IMR-90 (cell line): ENCODE measurements at regions not wholly inside any gene's neighbourhood (a gene's known extent, or its start where the extent isn't known, plus 50 kb on each side); places are given as distances from the start of the nearest gene placed in this dataset.

Experiments used
- ATAC-seq: fragments of 200-7000 bp; cut with Tn5 transposase; 2 replicates; pipeline ENCODE4 v1.9.1; 2020; ENCODE audit warnings: low read depth, mild to moderate bottlenecking, moderate library complexity
- BruUV-seq: library from RNA; stranded (reverse); fragments of 400-500 nt; replicated peaks from 2 replicates; lab custom pipeline; 2021; lab: Mats Ljungman, UMichigan
- CTCF ChIA-PET: fragments of 300-600 bp; formaldehyde crosslinking; extraction: SDS; loops from one replicate; lab custom pipeline; 2021; ENCODE audit warnings: antibody characterized with exemption; lab: Yijun Ruan, JAX
- POLR2A ChIA-PET: fragments of 300-600 bp; sonication (Branson Sonifier 250); formaldehyde crosslinking; loops from one replicate; lab custom pipeline; 2022; ENCODE audit warnings: antibody characterized with exemption; ENCODE audit not compliant: unreplicated experiment; lab: Charles Lee
- DNase-seq: peaks from one replicate; pipeline ENCODE4 v3.0.0; 2013
- H2AFZ ChIP-seq: replicated peaks from 2 replicates; pipeline ENCODE3; 2013; ENCODE audit warnings: low read length, mild to moderate bottlenecking; ENCODE audit not compliant: poor library complexity
- H2AK5ac ChIP-seq: 2 replicates; pipeline ENCODE4 v1.6.1; 2013; ENCODE audit warnings: low read depth, low read length, inconsistent platforms
- H2AK9ac ChIP-seq: replicated peaks from 2 replicates; pipeline ENCODE3; 2013; ENCODE audit warnings: mild to moderate bottlenecking, low read depth, low read length, moderate library complexity; ENCODE audit not compliant: poor library complexity
- H2BK120ac ChIP-seq: 2 replicates; pipeline ENCODE4 v1.6.1; 2013; ENCODE audit warnings: low read depth, low read length, inconsistent platforms
- H2BK15ac ChIP-seq: 3 replicates; pipeline ENCODE4 v1.6.1; 2013; ENCODE audit warnings: low read depth, low read length, inconsistent platforms
- H2BK20ac ChIP-seq: 2 replicates; pipeline ENCODE4 v1.6.1; 2013; ENCODE audit warnings: low read depth, mild to moderate bottlenecking, inconsistent platforms, low read length, moderate library complexity
- H2BK5ac ChIP-seq: 2 replicates; pipeline ENCODE4 v1.6.1; 2013; ENCODE audit warnings: mild to moderate bottlenecking, low read depth, low read length, inconsistent platforms; ENCODE audit not compliant: poor library complexity, severe bottlenecking
- H3K14ac ChIP-seq: replicated peaks from 2 replicates; pipeline ENCODE4 v1.6.1; 2013; ENCODE audit warnings: low read depth, low read length, inconsistent platforms
- H3K18ac ChIP-seq: 2 replicates; pipeline ENCODE4 v1.6.1; 2013; ENCODE audit warnings: low read depth, low read length, control low read depth
- H3K23ac ChIP-seq: 2 replicates; pipeline ENCODE4 v1.6.1; 2013; ENCODE audit warnings: low read depth, low read length, inconsistent platforms
- H3K27ac ChIP-seq: 2 replicates; pipeline ENCODE4 v1.5.1; 2013; ENCODE audit warnings: mild to moderate bottlenecking, control low read depth, low read length; ENCODE audit not compliant: insufficient read depth
- H3K27me3 ChIP-seq: 2 replicates; pipeline ENCODE4 v1.6.1; 2013; ENCODE audit warnings: low read length; ENCODE audit not compliant: control insufficient read depth, insufficient read depth
- H3K36me3 ChIP-seq: 2 replicates; pipeline ENCODE4 v1.6.1; 2013; ENCODE audit warnings: low read length, mixed read lengths; ENCODE audit not compliant: control insufficient read depth, insufficient read depth
- H3K4ac ChIP-seq: 2 replicates; pipeline ENCODE4 v1.6.1; 2013; ENCODE audit warnings: low read depth, low read length, inconsistent platforms
- H3K4me1 ChIP-seq: 2 replicates; pipeline ENCODE4 v1.6.1; 2013; ENCODE audit warnings: low read length, mixed read lengths; ENCODE audit not compliant: control insufficient read depth, insufficient read depth
- H3K4me2 ChIP-seq: 2 replicates; pipeline ENCODE4 v1.6.1; 2013; ENCODE audit warnings: low read depth, mild to moderate bottlenecking, control low read depth, low read length, moderate library complexity
- H3K4me3 ChIP-seq: 2 replicates; pipeline ENCODE4 v1.5.1; 2013; ENCODE audit warnings: low read depth, mild to moderate bottlenecking, control low read depth, low read length, moderate library complexity; ENCODE audit not compliant: insufficient read depth
- H3K56ac ChIP-seq: 2 replicates; pipeline ENCODE4 v1.6.1; 2013; ENCODE audit warnings: low read length, inconsistent platforms; ENCODE audit not compliant: insufficient read depth; ENCODE audit errors: extremely low read depth
- H3K79me1 ChIP-seq, 2 experiments: 2 replicates each; pipeline ENCODE4 v1.6.1; 2013; ENCODE audit warnings: low read length in 2 of 2, inconsistent platforms in 1 of 2, low read depth in 1 of 2
- H3K9ac ChIP-seq: 2 replicates; pipeline ENCODE4 v1.6.1; 2013; ENCODE audit warnings: low read depth, low read length, control low read depth
- H3K9me1 ChIP-seq: 2 replicates; pipeline ENCODE4 v1.6.1; 2013; ENCODE audit warnings: low read length, inconsistent platforms; ENCODE audit not compliant: insufficient read depth
- H3K9me3 ChIP-seq: 2 replicates; pipeline ENCODE4 v1.6.1; 2013; ENCODE audit warnings: low read length; ENCODE audit not compliant: control insufficient read depth, insufficient read depth
- H4K20me1 ChIP-seq: 2 replicates; pipeline ENCODE4 v1.6.1; 2013; ENCODE audit warnings: low read length, inconsistent platforms; ENCODE audit not compliant: insufficient read depth
- H4K5ac ChIP-seq: 2 replicates; pipeline ENCODE4 v1.6.1; 2013; ENCODE audit warnings: mild to moderate bottlenecking, low read depth, low read length, control low read depth
- H4K8ac ChIP-seq, 2 experiments: 2 replicates each; pipeline ENCODE4 v1.6.1; 2013; ENCODE audit warnings: low read depth in 2 of 2, low read length in 2 of 2, control low read depth in 1 of 2, inconsistent platforms in 1 of 2
- H4K91ac ChIP-seq: 2 replicates; pipeline ENCODE4 v1.6.1; 2013; ENCODE audit warnings: low read depth, low read length, inconsistent platforms; ENCODE audit not compliant: insufficient read depth
- BHLHE40 ChIP-seq: fragments of 150-350 bp; IDR thresholded peaks from 2 replicates; pipeline ENCODE4 v1.6.1; 2016; ENCODE audit warnings: mild to moderate bottlenecking, low read depth, low read length
- CEBPB ChIP-seq: IDR thresholded peaks from 2 replicates; pipeline ENCODE4 v1.6.1; 2012; ENCODE audit warnings: low read depth, low read length, improper control_type of control experiment
- CHD1 ChIP-seq: IDR thresholded peaks from 2 replicates; pipeline ENCODE4 v1.6.1; 2012; ENCODE audit warnings: low read depth, low read length, improper control_type of control experiment
- FOS ChIP-seq: fragments of 150-350 bp; IDR thresholded peaks from 2 replicates; pipeline ENCODE4 v1.6.1; 2016; ENCODE audit warnings: low read depth, low read length
- MAFK ChIP-seq: IDR thresholded peaks from 2 replicates; pipeline ENCODE4 v1.6.1; 2012; ENCODE audit warnings: low read depth, low read length, improper control_type of control experiment
- MAZ ChIP-seq: IDR thresholded peaks from 2 replicates; pipeline ENCODE4 v1.6.1; 2012; ENCODE audit warnings: low read depth, mild to moderate bottlenecking, low read length, improper control_type of control experiment, moderate library complexity, borderline replicate concordance
- MXI1 ChIP-seq: IDR thresholded peaks from 2 replicates; pipeline ENCODE4 v1.6.1; 2012; ENCODE audit warnings: low read depth, mild to moderate bottlenecking, low read length, moderate library complexity, borderline replicate concordance
- NFE2L2 ChIP-seq: fragments of 150-350 bp; IDR thresholded peaks from 2 replicates; pipeline ENCODE4 v1.6.1; 2016; ENCODE audit warnings: low read depth, mild to moderate bottlenecking, low read length
- POLR2A ChIP-seq: IDR thresholded peaks from 2 replicates; pipeline ENCODE4 v1.6.1; 2012; ENCODE audit warnings: mild to moderate bottlenecking, low read depth, low read length
- RAD21 ChIP-seq: IDR thresholded peaks from 2 replicates; pipeline ENCODE4 v1.6.1; 2012; ENCODE audit warnings: low read length, improper control_type of control experiment
- RCOR1 ChIP-seq: IDR thresholded peaks from 2 replicates; pipeline ENCODE4 v1.6.1; 2012; ENCODE audit warnings: mild to moderate bottlenecking, low read length, improper control_type of control experiment; ENCODE audit not compliant: insufficient replicate concordance
- RFX5 ChIP-seq: IDR thresholded peaks from 2 replicates; pipeline ENCODE4 v1.8.0; 2012; ENCODE audit warnings: low read depth, mild to moderate bottlenecking, low read length, moderate library complexity
- SMC3 ChIP-seq: fragments of 150-350 bp; IDR thresholded peaks from 2 replicates; pipeline ENCODE4 v1.6.1; 2016; ENCODE audit warnings: low read depth, mild to moderate bottlenecking, antibody characterized with exemption, low read length, moderate library complexity
- WGBS, 2 experiments: methylation state at CpG; one replicate each; pipeline versions ENCODE4 v1.1.5 to v1.1.7; 2013; ENCODE audit warnings: missing lambda C conversion rate in 2 of 2; ENCODE audit not compliant: insufficient read length in 1 of 2; ENCODE audit errors: extremely low coverage in 2 of 2; 5-methylcytosine and 5-hydroxymethylcytosine counted together
- dilution Hi-C: fragments of 300-500 bp; cut with HindIII; formaldehyde crosslinking; loops from one replicate; pipeline ENCODE4 v1.14.3; 2018; ENCODE audit warnings: low sequenced_read_pairs; ENCODE audit not compliant: unreplicated experiment
- in situ Hi-C: fragments of 300-500 bp; cut with MboI; formaldehyde crosslinking; loops from 3 replicates; pipeline ENCODE4 v1.14.3; 2019; ENCODE audit warnings: low sequenced_read_pairs, inconsistent platforms, mixed read lengths
- intact Hi-C: fragments of 100-400 bp; cut with micrococcal nuclease; formaldehyde crosslinking; loops from 2 replicates; pipeline ENCODE4 v1.10.0; 2022
- TF ChIP-seq, protein P1 (sequence below): fragments of 150-350 bp; IDR thresholded peaks from 2 replicates; pipeline ENCODE4 v1.6.1; 2017; ENCODE audit warnings: mild to moderate bottlenecking, antibody characterized with exemption, low read length, low read depth
- TF ChIP-seq, protein P2 (sequence below): fragments of 150-350 bp; IDR thresholded peaks from 2 replicates; pipeline ENCODE4 v1.6.1; 2016; ENCODE audit warnings: low read depth, mild to moderate bottlenecking, low read length, moderate library complexity, borderline replicate concordance

DNA sequence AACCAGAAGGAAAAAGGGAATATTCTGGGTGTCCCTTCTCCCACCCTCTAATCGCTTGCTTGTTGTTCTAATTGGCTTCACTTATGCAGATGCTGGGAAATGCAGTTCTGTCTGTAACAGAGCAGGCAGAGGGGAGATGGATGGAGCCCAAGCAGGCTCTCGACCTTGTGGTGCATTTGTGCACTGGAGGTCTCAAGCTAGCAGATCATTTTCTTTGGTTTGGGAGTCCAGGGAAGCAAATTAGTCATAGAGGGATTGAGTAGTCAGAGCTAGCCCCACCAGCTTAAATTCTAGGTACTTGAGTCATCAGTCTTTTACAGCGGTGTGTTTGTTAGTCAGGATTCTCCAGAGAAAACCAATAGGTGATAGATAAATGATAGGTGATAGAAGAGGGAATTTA is 234.7 kb upstream of the ECI2 start:
- Histone ChIP-seq H3K4me3 (no peak overlapping the region), H2BK15ac (peak overlapping the region; percentile 32; the same call in 1 of the 3 replicates), H2BK20ac (peak overlapping the region; percentile 84), H3K9ac (no peak overlapping the region), H4K5ac (peak overlapping the region; percentile 31; the same call in 1 of the 2 replicates), H3K18ac (peak overlapping the region; percentile 67), H3K23ac (peak overlapping the region; percentile 62), H3K27ac (peak overlapping the region; percentile 54), H4K8ac (peak overlapping the region; percentile 11 to 82; a peak in 3 of 4 replicates), H3K79me1 (0 out of 4 replicates have a peak, but pooled peaks cover 0 to 6% of the 10 kb centered on the region in 2 experiments), H3K4me1 (peaks cover 21% of the 10 kb centered on the region), H3K36me3 (no peaks in the 10 kb centered on the region), H3K14ac (peak overlapping the region; percentile 81), H3K9me1 (peaks cover 27% of the 10 kb centered on the region), H3K4me2 (peak overlapping the region; percentile 48; the same call in 1 of the 2 replicates), H2BK5ac (peak overlapping the region; percentile 84), H3K27me3 (no peaks in the 10 kb centered on the region), H3K9me3 (no peaks in the 10 kb centered on the region), H4K20me1 (no peaks in the 10 kb centered on the region), H2AFZ (peak overlapping the region; percentile 53), H2AK5ac (peak overlapping the region; percentile 30; the same call in 1 of the 2 replicates), H4K91ac (peak overlapping the region; percentile 74), H3K4ac (peak overlapping the region; percentile 82), H2AK9ac (no peak overlapping the region), H2BK120ac (peak overlapping the region; percentile 87), H3K56ac (peak overlapping the region; percentile 7; the same call in 1 of the 2 replicates)
- CTCF ChIA-PET, result interaction anchor here (0.9 kb wide), 1 partner anchor 18 kb away, joined by 3 read pairs; no protein-coding TSS in a partner anchor
- peak; percentile 98 for DNase-seq
- in situ Hi-C loops, result no loop called here
- dilution Hi-C loops, result no loop called here
- WGBS, 2 experiments, result no CpG with 5 or more reads among the region's 3 CpGs
- POLR2A ChIA-PET, result no interaction called here
- ATAC-seq, result peak; percentile 80
- intact Hi-C loops, result no loop called here
- no TSS peak for BruUV-seq
- peak; percentile 35; the same call in 1 of the 2 replicates for TF ChIP-seq RAD21
- TF ChIP-seq CEBPB, result no peak
- TF ChIP-seq, protein P1, sequence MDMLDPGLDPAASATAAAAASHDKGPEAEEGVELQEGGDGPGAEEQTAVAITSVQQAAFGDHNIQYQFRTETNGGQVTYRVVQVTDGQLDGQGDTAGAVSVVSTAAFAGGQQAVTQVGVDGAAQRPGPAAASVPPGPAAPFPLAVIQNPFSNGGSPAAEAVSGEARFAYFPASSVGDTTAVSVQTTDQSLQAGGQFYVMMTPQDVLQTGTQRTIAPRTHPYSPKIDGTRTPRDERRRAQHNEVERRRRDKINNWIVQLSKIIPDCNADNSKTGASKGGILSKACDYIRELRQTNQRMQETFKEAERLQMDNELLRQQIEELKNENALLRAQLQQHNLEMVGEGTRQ, result no peak
- no peak for TF ChIP-seq SMC3
- TF ChIP-seq RCOR1, result no peak
- TF ChIP-seq, protein P2, sequence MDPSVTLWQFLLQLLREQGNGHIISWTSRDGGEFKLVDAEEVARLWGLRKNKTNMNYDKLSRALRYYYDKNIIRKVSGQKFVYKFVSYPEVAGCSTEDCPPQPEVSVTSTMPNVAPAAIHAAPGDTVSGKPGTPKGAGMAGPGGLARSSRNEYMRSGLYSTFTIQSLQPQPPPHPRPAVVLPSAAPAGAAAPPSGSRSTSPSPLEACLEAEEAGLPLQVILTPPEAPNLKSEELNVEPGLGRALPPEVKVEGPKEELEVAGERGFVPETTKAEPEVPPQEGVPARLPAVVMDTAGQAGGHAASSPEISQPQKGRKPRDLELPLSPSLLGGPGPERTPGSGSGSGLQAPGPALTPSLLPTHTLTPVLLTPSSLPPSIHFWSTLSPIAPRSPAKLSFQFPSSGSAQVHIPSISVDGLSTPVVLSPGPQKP, result no peak
- peak; percentile 78 for TF ChIP-seq MAZ
- TF ChIP-seq MAFK, result no peak
- peak; percentile 60; the same call in 1 of the 2 replicates for TF ChIP-seq POLR2A
- TF ChIP-seq NFE2L2, result no peak
- peak; percentile 11; the same call in 1 of the 2 replicates for TF ChIP-seq BHLHE40
- no peak for TF ChIP-seq MXI1
- TF ChIP-seq CHD1, result no peak
- TF ChIP-seq RFX5, result no peak
- peak; percentile 91 for TF ChIP-seq FOS
